Left lung (tissue), 4 donors: ENCODE measurements at regions not wholly inside any gene's neighbourhood (a gene's known extent, or its start where the extent isn't known, plus 50 kb on each side); places are given as distances from the start of the nearest gene placed in this dataset.

Experiments used
- ATAC-seq: fragments of 200-7000 bp; cut with Tn5 transposase; one replicate; pipeline ENCODE4 v1.9.1; 2020; ENCODE audit warnings: moderate library complexity
- DNase-seq, 4 donors: peaks; one replicate each; pipeline ENCODE4 v3.0.0-alpha.2; 2013 to 2020
- H3K27ac ChIP-seq, 2 donors: fragments of 200-600 bp; sonication (generic) in 1 of 2; one replicate each; pipeline versions ENCODE4 v1.5.0 to v1.8.0; 2020 to 2021
- H3K27me3 ChIP-seq, 2 donors: fragments of 200-600 bp; sonication (generic) in 1 of 2; one replicate each; pipeline versions ENCODE4 v1.5.0 to v1.8.0; 2020 to 2021
- H3K36me3 ChIP-seq, 2 donors: fragments of 200-600 bp; sonication (generic) in 1 of 2; one replicate each; pipeline versions ENCODE4 v1.5.0 to v1.8.0; 2020 to 2021
- H3K4me1 ChIP-seq, 2 donors: fragments of 200-600 bp; one replicate each; pipeline ENCODE4 v1.8.0; 2021
- H3K4me3 ChIP-seq, 2 donors: fragments of 200-600 bp; sonication (generic) in 1 of 2; one replicate each; pipeline versions ENCODE4 v1.5.0 to v1.8.0; 2020 to 2021; ENCODE audit warnings: mild to moderate bottlenecking in 1 of 2
- H3K9me3 ChIP-seq, 2 donors: fragments of 200-600 bp; sonication (generic) in 1 of 2; one replicate each; pipeline versions ENCODE4 v1.5.0 to v1.8.0; 2020 to 2021
- CTCF ChIP-seq, 2 donors: fragments of 200-600 bp; sonication (generic) in 1 of 2; IDR thresholded peaks; one replicate each; pipeline versions ENCODE4 v1.5.0 to v1.8.0; 2021; ENCODE audit warnings: antibody characterized with exemption in 2 of 2
- intact Hi-C, 2 donors: fragments of 100-400 bp; cut with DNase I; formaldehyde crosslinking; loops; one replicate each; pipeline versions ENCODE4 v1.11.2 to v1.14.2; 2022
- donor health status: DM: no; HTN: yes; CAD: no.
- donor health status: DM: no; HTN: no; CAD: no.

GRCh38 chr4:77235289-77235854, 78.4 kb downstream of the CCNG2 start:
- intact Hi-C loops = no loop called here
- no peak for TF ChIP-seq CTCF (IDR thresholded peaks at IDR 0.05)
- H3K9me3 ChIP-seq = no peaks in the 10 kb centered on the region
- H3K27ac ChIP-seq = no peak overlapping the region
- no peak for DNase-seq
- ATAC-seq = no peak
- H3K4me1 ChIP-seq = no peaks in the 10 kb centered on the region
- H3K27me3 ChIP-seq = peaks cover 0 to 4% of the 10 kb centered on the region in 2 donors
- no peak overlapping the region for H3K4me3 ChIP-seq
- no peaks in the 10 kb centered on the region for H3K36me3 ChIP-seq

DNA sequence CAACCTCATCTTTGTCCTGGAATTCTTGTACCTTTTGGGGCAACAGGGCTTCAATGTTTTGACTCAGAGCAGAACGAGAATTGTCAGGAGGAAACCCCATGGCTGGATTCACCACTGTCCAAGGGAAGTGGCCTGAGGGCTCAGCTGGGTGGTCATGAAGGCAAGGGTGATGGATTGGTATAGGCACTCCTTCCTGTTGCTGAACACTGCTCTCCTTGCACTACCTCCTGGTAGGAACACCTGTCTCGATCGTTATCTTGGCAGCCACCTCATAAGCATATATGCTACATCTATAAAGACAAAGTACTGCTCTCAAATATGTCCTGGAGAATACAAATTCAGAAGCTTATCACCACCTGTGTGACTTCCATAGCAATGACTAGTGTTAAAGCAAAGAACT, 79.8 kb downstream of the CCNG2 start:
- Histone ChIP-seq H3K27me3 (peaks cover 0 to 4% of the 10 kb centered on the region in 2 donors), H3K9me3 (no peaks in the 10 kb centered on the region), H3K27ac (no peak overlapping the region), H3K36me3 (no peaks in the 10 kb centered on the region), H3K4me3 (no peak overlapping the region), H3K4me1 (no peaks in the 10 kb centered on the region)
- ATAC-seq (no peak), DNase-seq (no peak)
- no peak for TF ChIP-seq CTCF (IDR thresholded peaks at IDR 0.05)
- intact Hi-C loops = no loop called here

GRCh38 chr4:77240469-77241066, 83.6 kb downstream of the CCNG2 start:
- H3K4me3 ChIP-seq = no peak overlapping the region
- peak in 3 of 4 donors; percentile 36 to 68 (median 55) for DNase-seq
- H3K4me1 ChIP-seq = no peaks in the 10 kb centered on the region
- intact Hi-C loops = loop anchor here in 1 of 2 donors (5.0 kb wide), 1 partner anchor 117 kb away; no protein-coding TSS in a partner anchor
- H3K27me3 ChIP-seq = peaks cover 0 to 4% of the 10 kb centered on the region in 2 donors
- no peaks in the 10 kb centered on the region for H3K36me3 ChIP-seq
- peak; percentile 97 for ATAC-seq
- TF ChIP-seq CTCF (IDR thresholded peaks at IDR 0.05) = peak; percentile 56 to 72
- no peak overlapping the region for H3K27ac ChIP-seq
- no peaks in the 10 kb centered on the region for H3K9me3 ChIP-seq

DNA sequence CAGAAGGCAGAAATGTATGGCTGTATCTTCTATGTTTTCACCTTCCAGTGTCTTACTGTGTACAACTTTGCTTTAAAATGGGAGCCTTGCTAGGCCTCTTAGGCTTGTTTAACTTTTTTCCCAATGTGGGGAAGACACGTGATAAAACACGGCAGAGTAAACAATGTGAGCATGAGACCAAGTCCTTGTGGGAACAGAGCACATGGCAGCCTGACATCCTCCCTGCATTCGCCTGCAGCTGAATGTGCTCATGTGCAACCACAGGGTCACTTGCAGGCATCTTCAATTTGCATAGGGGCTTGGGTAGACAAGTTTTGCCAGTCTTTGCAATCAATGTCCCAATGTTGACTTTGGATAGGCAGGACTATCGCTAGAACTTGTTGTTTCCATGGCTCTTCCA, 91.8 kb downstream of the CCNG2 start:
- H3K9me3 ChIP-seq = no peaks in the 10 kb centered on the region
- intact Hi-C loops = no loop called here
- ATAC-seq = peak; percentile 80

More for the DNA sequence above, 91.8 kb downstream of the CCNG2 start:
- no peaks in the 10 kb centered on the region for H3K36me3 ChIP-seq
- DNase-seq = peak in 1 of 4 donors; percentile 6
- H3K4me3 ChIP-seq = no peak overlapping the region
- H3K27ac ChIP-seq = no peak overlapping the region
- no peak for TF ChIP-seq CTCF (IDR thresholded peaks at IDR 0.05)
- H3K27me3 ChIP-seq = no peaks in the 10 kb centered on the region
- H3K4me1 ChIP-seq = no peaks in the 10 kb centered on the region
